Neural crest cell (in vitro differentiated cells): ENCODE measurements at regions not wholly inside any gene's neighbourhood (a gene's known extent, or its start where the extent isn't known, plus 50 kb on each side); places are given as distances from the start of the nearest gene placed in this dataset.

Experiments
- DNase-seq: peaks from one replicate; pipeline ENCODE4 v3.0.0; 2021; ENCODE audit warnings: low read depth, mixed read lengths, low spot score
- H3K27ac Mint-ChIP-seq: one replicate; pipeline ENCODE4 v1.8.0; 2021; ENCODE audit warnings: mild to moderate bottlenecking, mixed read lengths; ENCODE audit not compliant: unreplicated experiment
- H3K27me3 Mint-ChIP-seq: 2 replicates; pipeline ENCODE4 v1.8.0; 2021; ENCODE audit warnings: low read depth, mild to moderate bottlenecking, mixed read lengths
- H3K36me3 Mint-ChIP-seq: 2 replicates; pipeline ENCODE4 v1.8.0; 2021; ENCODE audit warnings: low read depth, mild to moderate bottlenecking, mixed read lengths
- H3K4me1 Mint-ChIP-seq: 2 replicates; pipeline ENCODE4 v1.8.0; 2021; ENCODE audit warnings: mixed read lengths
- H3K4me3 Mint-ChIP-seq: one replicate; pipeline ENCODE4 v1.8.0; 2021; ENCODE audit warnings: mild to moderate bottlenecking, mixed read lengths
- H3K9me3 Mint-ChIP-seq: 2 replicates; pipeline ENCODE4 v1.8.0; 2021; ENCODE audit warnings: mixed read lengths
- CTCF ChIP-seq: fragments of 200-600 bp; sonication (generic); conservative IDR thresholded peaks from 2 replicates; pipeline ENCODE4 v1.5.0; 2021; ENCODE audit warnings: antibody characterized with exemption, mild to moderate bottlenecking

- TF ChIP-seq CTCF, result no peak
- H3K27ac Mint-ChIP-seq, result no peak overlapping the region
- H3K9me3 Mint-ChIP-seq, result no peaks in the 10 kb centered on the region
- H3K27me3 Mint-ChIP-seq, result no peaks in the 10 kb centered on the region
- H3K4me3 Mint-ChIP-seq, result no peak overlapping the region
- DNase-seq, result no peak
- H3K4me1 Mint-ChIP-seq, result no peaks in the 10 kb centered on the region
- H3K36me3 Mint-ChIP-seq, result no peaks in the 10 kb centered on the region
Observed at GRCh38 chr14:94884616-94885230, 114.8 kb upstream of the GSC start.

- Mint-ChIP-seq H3K9me3 (no peaks in the 10 kb centered on the region), H3K4me1 (peaks cover 4% of the 10 kb centered on the region), H3K27me3 (no peaks in the 10 kb centered on the region), H3K4me3 (no peak overlapping the region), H3K36me3 (no peaks in the 10 kb centered on the region), H3K27ac (no peak overlapping the region)
- DNase-seq, result no peak
- TF ChIP-seq CTCF, result no peak
Observed at GRCh38 chr14:94882401-94882800, 112.5 kb upstream of the GSC start.

GRCh38 chr14:94880876-94881275, 111.0 kb upstream of the GSC start:
- no peaks in the 10 kb centered on the region for H3K9me3 Mint-ChIP-seq
- no peaks in the 10 kb centered on the region for H3K27me3 Mint-ChIP-seq
- no peak overlapping the region for H3K27ac Mint-ChIP-seq
- H3K4me1 Mint-ChIP-seq, result peaks cover 8% of the 10 kb centered on the region
- DNase-seq, result no peak
- no peak for TF ChIP-seq CTCF
- H3K4me3 Mint-ChIP-seq, result no peak overlapping the region
- H3K36me3 Mint-ChIP-seq, result no peaks in the 10 kb centered on the region

- H3K4me1 Mint-ChIP-seq, result peaks cover 8% of the 10 kb centered on the region
- no peaks in the 10 kb centered on the region for H3K27me3 Mint-ChIP-seq
- no peak for DNase-seq
- H3K27ac Mint-ChIP-seq, result no peak overlapping the region
- no peak overlapping the region for H3K4me3 Mint-ChIP-seq
- H3K36me3 Mint-ChIP-seq, result no peaks in the 10 kb centered on the region
- H3K9me3 Mint-ChIP-seq, result no peaks in the 10 kb centered on the region
- no peak for TF ChIP-seq CTCF
Observed at GRCh38 chr14:94880106-94880505, 110.2 kb upstream of the GSC start.

- H3K36me3 Mint-ChIP-seq, result no peaks in the 10 kb centered on the region
- H3K27me3 Mint-ChIP-seq, result no peaks in the 10 kb centered on the region
- DNase-seq, result no peak
- TF ChIP-seq CTCF, result no peak
- H3K4me3 Mint-ChIP-seq, result no peak overlapping the region
- H3K4me1 Mint-ChIP-seq, result peaks cover 8% of the 10 kb centered on the region
- H3K9me3 Mint-ChIP-seq, result no peaks in the 10 kb centered on the region
- H3K27ac Mint-ChIP-seq, result no peak overlapping the region
Observed at GRCh38 chr14:94879537-94879936, 109.6 kb upstream of the GSC start.
